Sigmoid colon (tissue), 4 donors: ENCODE measurements at regions not wholly inside any gene's neighbourhood (a gene's known extent, or its start where the extent isn't known, plus 50 kb on each side); places are given as distances from the start of the nearest gene placed in this dataset.

Experiments used
- EP300 ChIP-seq, 4 donors: sonication (generic); formaldehyde crosslinking; IDR thresholded peaks; one replicate each; pipeline ENCODE4 v1.6.1; 2017; ENCODE audit warnings: antibody characterized with exemption in 4 of 4
- POLR2A ChIP-seq, 2 donors: fragments of 450-650 bp; IDR thresholded peaks; one replicate each; pipeline ENCODE4 v1.6.1; 2016; ENCODE audit warnings: antibody characterized with exemption in 2 of 2, mild to moderate bottlenecking in 2 of 2, moderate library complexity in 2 of 2
- POLR2AphosphoS5 ChIP-seq, 4 donors: sonication (generic); formaldehyde crosslinking; IDR thresholded peaks; one replicate each; pipeline ENCODE4 v1.6.1; 2017; ENCODE audit warnings: antibody characterized with exemption in 4 of 4
- TF ChIP-seq, protein P1 (sequence below), 4 experiments: fragments of 450-650 bp in 3 of 4; fragments of 200-600 bp in 1 of 4; IDR thresholded peaks; one replicate each; pipeline ENCODE4 v1.5.1; 2016 to 2019; ENCODE audit warnings: antibody characterized with exemption in 4 of 4, mild to moderate bottlenecking in 3 of 4, moderate library complexity in 2 of 4

DNA sequence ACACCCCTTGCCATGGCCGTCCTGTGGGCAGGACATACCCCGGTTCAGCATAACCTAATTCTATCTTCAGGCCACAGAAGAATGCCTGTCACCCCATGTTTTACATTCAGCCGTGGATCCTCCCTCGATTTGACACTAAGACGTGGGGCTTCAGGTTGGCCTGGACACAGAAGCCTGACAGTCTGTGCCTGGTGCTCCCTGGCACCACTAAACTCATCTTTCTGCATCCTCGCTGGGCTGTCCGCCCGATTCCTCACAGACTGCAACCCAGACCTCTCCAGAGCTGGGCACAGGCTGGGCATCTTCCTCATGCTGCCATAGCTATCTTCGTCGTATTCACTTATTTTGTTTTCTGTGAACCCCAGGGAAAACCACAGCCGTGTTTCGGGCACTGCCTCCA lies 117.8 kb upstream of the IQSEC1 start:
- TF ChIP-seq, protein P1, sequence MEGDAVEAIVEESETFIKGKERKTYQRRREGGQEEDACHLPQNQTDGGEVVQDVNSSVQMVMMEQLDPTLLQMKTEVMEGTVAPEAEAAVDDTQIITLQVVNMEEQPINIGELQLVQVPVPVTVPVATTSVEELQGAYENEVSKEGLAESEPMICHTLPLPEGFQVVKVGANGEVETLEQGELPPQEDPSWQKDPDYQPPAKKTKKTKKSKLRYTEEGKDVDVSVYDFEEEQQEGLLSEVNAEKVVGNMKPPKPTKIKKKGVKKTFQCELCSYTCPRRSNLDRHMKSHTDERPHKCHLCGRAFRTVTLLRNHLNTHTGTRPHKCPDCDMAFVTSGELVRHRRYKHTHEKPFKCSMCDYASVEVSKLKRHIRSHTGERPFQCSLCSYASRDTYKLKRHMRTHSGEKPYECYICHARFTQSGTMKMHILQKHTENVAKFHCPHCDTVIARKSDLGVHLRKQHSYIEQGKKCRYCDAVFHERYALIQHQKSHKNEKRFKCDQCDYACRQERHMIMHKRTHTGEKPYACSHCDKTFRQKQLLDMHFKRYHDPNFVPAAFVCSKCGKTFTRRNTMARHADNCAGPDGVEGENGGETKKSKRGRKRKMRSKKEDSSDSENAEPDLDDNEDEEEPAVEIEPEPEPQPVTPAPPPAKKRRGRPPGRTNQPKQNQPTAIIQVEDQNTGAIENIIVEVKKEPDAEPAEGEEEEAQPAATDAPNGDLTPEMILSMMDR (IDR thresholded peaks at IDR 0.05) = no peak
- no peak for TF ChIP-seq POLR2A (IDR thresholded peaks at IDR 0.05)
- TF ChIP-seq EP300 (IDR thresholded peaks at IDR 0.05) = no peak
- no peak for TF ChIP-seq POLR2AphosphoS5 (IDR thresholded peaks at IDR 0.05)
